Activated CD8-positive, alpha-beta memory T cell treated with anti-CD3 and anti-CD28 coated beads, Interleukin-2, amount 10 ng/mL, durations not matched to agents 7 days and 5 days (primary cell): ENCODE measurements at regions not wholly inside any gene's neighbourhood (a gene's known extent, or its start where the extent isn't known, plus 50 kb on each side); places are given as distances from the start of the nearest gene placed in this dataset. TPM values are rescaled to one million over a fixed set of nuclear protein-coding genes. Genes with fewer than 3 reads are reported as not detected.
"Not testable (repeated sequence)": the region's sequence is repeated elsewhere in the genome, so short reads cannot be mapped to it uniquely, and the experiment has no call there.

ENCODE experiments used
- ATAC-seq: fragments of 150-1000 bp; cut with Tn5 transposase; one replicate; pipeline ENCODE4 v1.10.0; 2021; ENCODE audit warnings: moderate library complexity
- CTCF ChIA-PET: fragments of 350-600 bp; sonication (Branson Sonifier 250); formaldehyde crosslinking; loops from one replicate; lab custom pipeline; 2021; ENCODE audit warnings: antibody characterized with exemption; lab: Charles Lee
- DNase-seq: peaks from one replicate; pipeline ENCODE4 v3.0.0-alpha.2; 2020
- H3K27ac Mint-ChIP-seq: one replicate; pipeline ENCODE4 v1.8.0; 2021; ENCODE audit warnings: mild to moderate bottlenecking, mixed read lengths
- H3K27me3 Mint-ChIP-seq: one replicate; pipeline ENCODE4 v1.8.0; 2021; ENCODE audit warnings: mixed read lengths
- H3K36me3 Mint-ChIP-seq: one replicate; pipeline ENCODE4 v1.8.0; 2021; ENCODE audit warnings: mild to moderate bottlenecking, mixed read lengths
- H3K4me1 Mint-ChIP-seq: one replicate; pipeline ENCODE4 v1.8.0; 2021; ENCODE audit warnings: mixed read lengths
- H3K4me3 Mint-ChIP-seq: one replicate; pipeline ENCODE4 v1.8.0; 2021; ENCODE audit warnings: mild to moderate bottlenecking, moderate library complexity, mixed read lengths
- H3K9me3 Mint-ChIP-seq: one replicate; pipeline ENCODE4 v1.8.0; 2022; ENCODE audit warnings: low read depth, mixed read lengths
- microRNA-seq: library from miRNA; unstranded; fragments of <30 nt; microRNA quantifications from one replicate; pipeline ENCODE4 v1.2.0, GENCODE V29; 2022

DNA sequence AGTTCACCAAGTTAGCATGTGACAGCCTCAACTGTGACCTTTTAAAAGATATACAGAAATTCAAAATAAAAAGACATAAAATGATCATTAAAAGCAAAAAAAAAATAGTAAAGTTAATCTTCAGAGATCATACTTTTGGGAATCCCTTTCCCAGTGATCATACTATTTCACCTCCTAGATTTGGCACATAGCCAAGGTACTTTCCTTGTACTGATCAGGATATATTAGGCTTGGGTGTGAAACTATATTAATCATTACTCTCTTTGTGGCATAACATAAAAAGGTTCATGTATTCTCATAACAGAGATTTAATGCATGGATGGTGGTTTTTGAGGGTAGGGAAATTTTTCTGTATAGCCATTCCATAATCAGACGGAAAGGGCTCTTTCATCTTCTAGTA lies 109.6 kb upstream of the ZWINT start:
- Mint-ChIP-seq H3K9me3 (peaks cover 2% of the 10 kb centered on the region), H3K4me1 (no peaks in the 10 kb centered on the region), H3K27me3 (no peaks in the 10 kb centered on the region), H3K4me3 (no peak overlapping the region), H3K36me3 (no peaks in the 10 kb centered on the region), H3K27ac (no peak overlapping the region)
- ATAC-seq (no peak), DNase-seq (no peak)
- CTCF ChIA-PET, result no interaction called here

DNA sequence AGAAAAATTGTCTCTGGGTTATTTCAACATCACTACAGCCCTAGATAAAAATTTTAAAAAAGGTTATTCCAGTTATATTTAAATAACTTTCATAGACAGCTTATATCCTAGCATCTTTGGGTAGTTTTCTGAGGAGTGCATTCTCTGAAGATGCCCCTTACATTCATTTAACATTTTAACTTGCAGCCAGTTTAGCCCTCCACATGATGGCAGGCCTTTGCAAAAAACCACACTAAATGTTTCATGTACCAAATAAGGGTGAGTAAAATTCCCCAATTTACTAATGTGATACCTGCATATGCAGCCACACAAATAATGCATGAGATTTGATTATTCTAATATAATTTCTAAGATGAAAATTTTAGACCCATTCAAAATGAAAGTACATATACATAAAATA lies 108.4 kb upstream of the ZWINT start:
- DNase-seq (no peak), ATAC-seq (no peak)
- Mint-ChIP-seq H3K27ac (no peak overlapping the region), H3K4me1 (no peaks in the 10 kb centered on the region), H3K9me3 (peaks cover 4% of the 10 kb centered on the region), H3K4me3 (no peak overlapping the region), H3K36me3 (no peaks in the 10 kb centered on the region), H3K27me3 (no peaks in the 10 kb centered on the region)
- CTCF ChIA-PET, result no interaction called here

DNA sequence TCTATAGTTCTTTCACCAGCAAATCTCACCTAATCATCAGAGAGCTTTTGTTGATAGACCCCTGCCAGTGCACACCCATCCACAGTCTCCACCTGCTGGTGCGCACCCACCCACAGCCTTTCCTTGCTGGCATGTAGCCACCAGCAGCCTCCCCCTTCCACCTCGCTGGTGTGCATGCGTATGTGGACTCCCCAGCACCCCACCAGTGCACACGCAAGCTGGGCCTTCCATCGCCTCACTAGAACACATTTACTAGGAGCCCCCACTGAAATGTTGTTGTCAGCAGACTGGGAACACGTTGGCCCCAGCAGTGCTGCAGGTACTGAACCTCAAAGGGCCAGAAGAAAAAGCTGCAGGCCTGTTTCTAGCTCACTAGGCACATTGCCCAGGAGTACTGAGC lies 104.9 kb upstream of the ZWINT start:
- ATAC-seq, result no peak
- Mint-ChIP-seq H3K27ac (no peak overlapping the region), H3K4me3 (no peak overlapping the region), H3K9me3 (peaks cover 4% of the 10 kb centered on the region), H3K4me1 (no peaks in the 10 kb centered on the region), H3K27me3 (no peaks in the 10 kb centered on the region), H3K36me3 (no peaks in the 10 kb centered on the region)
- DNase-seq, result no peak
- CTCF ChIA-PET, result no interaction called here

DNA sequence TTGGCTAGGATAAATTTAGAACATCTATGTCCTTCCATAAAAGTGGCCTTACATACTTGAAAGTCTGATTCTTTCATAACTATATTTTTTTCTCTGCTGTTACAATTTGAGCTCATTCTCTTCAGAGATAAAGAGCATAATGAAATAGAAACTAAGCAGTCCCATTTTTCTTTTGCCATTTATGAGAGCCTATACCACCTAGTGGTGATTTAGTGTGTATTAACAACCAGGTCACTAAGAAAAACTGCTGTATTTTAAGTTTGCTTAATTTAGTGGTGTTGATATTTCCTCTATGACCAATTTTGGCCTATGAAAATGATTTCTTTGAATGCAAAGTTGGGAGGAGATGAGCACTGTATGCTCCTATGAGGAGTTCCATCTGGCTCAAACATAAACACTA lies 88.7 kb upstream of the ZWINT start:
- H3K36me3 Mint-ChIP-seq, result no peaks in the 10 kb centered on the region
- DNase-seq (no peak), ATAC-seq (no peak)
- H3K4me1 Mint-ChIP-seq, result no peaks in the 10 kb centered on the region
- H3K4me3 Mint-ChIP-seq, result no peak overlapping the region
- CTCF ChIA-PET, result no interaction called here
- H3K27ac Mint-ChIP-seq, result no peak overlapping the region
- peaks cover 4% of the 10 kb centered on the region for H3K9me3 Mint-ChIP-seq
- H3K27me3 Mint-ChIP-seq, result no peaks in the 10 kb centered on the region

DNA sequence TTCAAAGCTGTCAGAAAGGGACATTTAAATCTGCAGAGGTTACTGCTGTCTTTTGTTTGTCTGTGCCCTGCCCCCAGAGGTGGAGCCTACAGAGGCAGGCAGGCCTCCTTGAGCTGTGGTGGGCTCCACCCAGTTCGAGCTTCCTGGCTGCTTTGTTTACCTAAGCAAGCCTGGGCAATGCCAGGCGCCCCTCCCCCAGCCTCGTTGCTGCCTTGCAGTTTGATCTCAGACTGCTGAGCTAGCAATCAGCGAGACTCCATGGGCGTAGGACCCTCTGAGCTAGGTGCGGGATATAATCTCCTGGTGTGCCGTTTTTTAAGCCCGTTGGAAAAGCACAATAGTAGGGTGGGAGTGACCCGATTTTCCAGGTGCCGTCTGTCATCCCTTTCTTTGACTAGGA lies 86.6 kb upstream of the ZWINT start:
- H3K27me3 Mint-ChIP-seq, ATAC-seq, DNase-seq, H3K9me3 Mint-ChIP-seq, H3K27ac Mint-ChIP-seq, H3K36me3 Mint-ChIP-seq, H3K4me1 Mint-ChIP-seq, H3K4me3 Mint-ChIP-seq, CTCF ChIA-PET: not testable (repeated sequence)

DNA sequence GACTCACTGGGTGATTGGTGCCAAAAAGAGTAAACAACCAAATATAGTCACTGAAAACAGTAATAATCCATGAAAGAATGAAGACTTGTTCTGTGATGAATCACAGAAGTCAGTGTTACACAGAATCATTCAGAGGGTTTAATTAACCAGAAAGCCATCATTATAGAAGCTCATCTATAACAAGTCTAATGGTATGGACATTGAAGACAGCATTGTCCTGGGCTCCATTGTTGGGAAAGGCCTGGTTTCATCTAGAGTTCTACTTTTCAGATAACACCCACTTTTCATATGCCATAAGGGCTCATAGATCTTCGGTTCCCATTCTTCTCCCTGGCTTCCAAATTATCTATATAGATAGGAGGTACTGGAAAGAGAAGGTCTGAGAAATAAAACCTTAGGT lies 80.3 kb upstream of the ZWINT start:
- H3K27me3 Mint-ChIP-seq, H3K4me1 Mint-ChIP-seq, H3K27ac Mint-ChIP-seq, H3K4me3 Mint-ChIP-seq, ATAC-seq, H3K36me3 Mint-ChIP-seq, H3K9me3 Mint-ChIP-seq, DNase-seq, CTCF ChIA-PET: not testable (repeated sequence)

Small RNA genes lying in the stretch of these regions (microRNA-seq; reads per million reads assigned to microRNA genes)
- gene MIR3924, result not detected
